Adrenal gland (tissue), 5 donors: ENCODE measurements at regions not wholly inside any gene's neighbourhood (a gene's known extent, or its start where the extent isn't known, plus 50 kb on each side); places are given as distances from the start of the nearest gene placed in this dataset.

Experiments used
- POLR2A ChIP-seq, 2 donors: fragments of 450-650 bp; IDR thresholded peaks; one replicate each; pipeline ENCODE4 v1.6.1; 2017; ENCODE audit warnings: antibody characterized with exemption in 2 of 2, mild to moderate bottlenecking in 2 of 2, moderate library complexity in 1 of 2
- TF ChIP-seq, protein P1 (sequence below), 6 experiments: fragments of 450-650 bp in 4 of 6; fragments of 200-600 bp in 2 of 6; sonication (generic) in 1 of 6; IDR thresholded peaks; 1 replicate in 5 of 6; 2 replicates in 1 of 6; pipeline versions ENCODE4 v1.5.1 to v1.8.0; 2016 to 2021; ENCODE audit warnings: antibody characterized with exemption in 6 of 6, mild to moderate bottlenecking in 2 of 6, moderate library complexity in 1 of 6
- donor health status: DM: no; HTN: no; CAD: no.

DNA sequence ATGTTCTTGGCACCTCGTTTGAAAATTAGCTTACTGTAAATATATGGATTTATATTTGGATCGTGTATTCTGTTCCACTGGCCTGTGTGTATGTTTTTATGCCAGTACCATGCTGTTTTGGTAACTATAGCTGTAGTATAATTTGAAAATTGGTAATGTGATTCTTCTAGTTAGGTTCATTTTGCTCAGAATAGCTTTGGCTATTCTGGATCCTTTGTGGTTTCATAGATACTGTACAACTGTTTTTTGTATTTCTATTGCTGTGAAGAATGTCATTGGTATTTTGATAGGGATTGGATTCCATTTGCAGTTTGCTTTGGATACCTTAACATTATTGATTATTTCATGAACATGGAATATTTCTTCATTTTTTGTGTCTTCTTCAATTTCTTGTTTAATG, 490.2 kb downstream of the BRINP3 start:
- TF ChIP-seq, protein P1, sequence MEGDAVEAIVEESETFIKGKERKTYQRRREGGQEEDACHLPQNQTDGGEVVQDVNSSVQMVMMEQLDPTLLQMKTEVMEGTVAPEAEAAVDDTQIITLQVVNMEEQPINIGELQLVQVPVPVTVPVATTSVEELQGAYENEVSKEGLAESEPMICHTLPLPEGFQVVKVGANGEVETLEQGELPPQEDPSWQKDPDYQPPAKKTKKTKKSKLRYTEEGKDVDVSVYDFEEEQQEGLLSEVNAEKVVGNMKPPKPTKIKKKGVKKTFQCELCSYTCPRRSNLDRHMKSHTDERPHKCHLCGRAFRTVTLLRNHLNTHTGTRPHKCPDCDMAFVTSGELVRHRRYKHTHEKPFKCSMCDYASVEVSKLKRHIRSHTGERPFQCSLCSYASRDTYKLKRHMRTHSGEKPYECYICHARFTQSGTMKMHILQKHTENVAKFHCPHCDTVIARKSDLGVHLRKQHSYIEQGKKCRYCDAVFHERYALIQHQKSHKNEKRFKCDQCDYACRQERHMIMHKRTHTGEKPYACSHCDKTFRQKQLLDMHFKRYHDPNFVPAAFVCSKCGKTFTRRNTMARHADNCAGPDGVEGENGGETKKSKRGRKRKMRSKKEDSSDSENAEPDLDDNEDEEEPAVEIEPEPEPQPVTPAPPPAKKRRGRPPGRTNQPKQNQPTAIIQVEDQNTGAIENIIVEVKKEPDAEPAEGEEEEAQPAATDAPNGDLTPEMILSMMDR (IDR thresholded peaks at IDR 0.05) = no peak
- no peak for TF ChIP-seq POLR2A (IDR thresholded peaks at IDR 0.05)
